ENCODE measurements at regions not wholly inside any gene's neighbourhood (a gene's known extent, or its start where the extent isn't known, plus 50 kb on each side); places are given as distances from the start of the nearest gene placed in this dataset.

- ChIA-PET RAD21 (ENCODE audit: low non-redundant PET in 1 of 2, low total read pairs in 2 of 2, uncharacterized antibody in 2 of 2, unreplicated experiment in 2 of 2) (no interaction called here), CTCF (no interaction called here), POLR2A (no interaction called here)
- no peak for DNase-seq (ENCODE audit: low read depth, low spot score)
- H2AFZ ChIP-seq (ENCODE audit: low read depth, low read length, poor library complexity, severe bottlenecking), result no peak overlapping the region
- no peaks in the 10 kb centered on the region for H3K9me3 ChIP-seq (ENCODE audit: control insufficient read depth in 1 of 2, insufficient read depth in 1 of 2, low read depth in 1 of 2, low read length in 2 of 2)
- no TSS peak for BruUV-seq (replicated peaks)
- H3K4me3 ChIP-seq (replicated peaks in 1 of 2; ENCODE audit: low read depth in 1 of 2, low read length in 2 of 2), result no peak overlapping the region
- H3K36me3 ChIP-seq (ENCODE audit: control insufficient read depth in 1 of 2, insufficient read depth in 2 of 2, low read length in 2 of 2), result no peaks in the 10 kb centered on the region
- no peaks in the 10 kb centered on the region for H3K79me2 ChIP-seq (ENCODE audit: insufficient read depth, low read length)
- H3K9ac ChIP-seq (ENCODE audit: low read length), result no peak overlapping the region
- TF ChIP-seq POLR2A (IDR thresholded peaks at IDR 0.05; ENCODE audit: borderline replicate concordance, extremely low read depth, insufficient read depth, insufficient read length), result no peak
- no peak for ATAC-seq
- no peaks in the 10 kb centered on the region for H4K20me1 ChIP-seq (ENCODE audit: insufficient read depth)
- H3K4me2 ChIP-seq (ENCODE audit: low read length), result no peak overlapping the region
- no peaks in the 10 kb centered on the region for H3K9me2 ChIP-seq (ENCODE audit: insufficient read depth)
- intact Hi-C loops (cut with micrococcal nuclease), result no loop called here
- H3K4me1 ChIP-seq (ENCODE audit: control insufficient read depth in 1 of 2, insufficient read depth in 2 of 2, low read length in 2 of 2), result peaks cover 0 to 8% of the 10 kb centered on the region in 2 experiments; a peak in 1 of 4 replicates
- H3K27ac ChIP-seq (ENCODE audit: low read depth, low read length), result no peak overlapping the region
- peaks cover 8% of the 10 kb centered on the region; the same call in 1 of the 2 replicates for H3K27me3 ChIP-seq (ENCODE audit: insufficient read depth, low read length)
These were observed 519.7 kb upstream of the TBX3 start for GRCh38 chr12:115203701-115204100.

GRCh38 chr12:115201966-115202365 is 518.0 kb upstream of the TBX3 start:
- DNase-seq (ENCODE audit: low read depth, low spot score), result no peak
- Histone ChIP-seq H3K9me2 (ENCODE audit: insufficient read depth) (no peaks in the 10 kb centered on the region), H2AFZ (ENCODE audit: low read depth, low read length, poor library complexity, severe bottlenecking) (no peak overlapping the region), H3K9me3 (ENCODE audit: control insufficient read depth in 1 of 2, insufficient read depth in 1 of 2, low read depth in 1 of 2, low read length in 2 of 2) (no peaks in the 10 kb centered on the region), H3K9ac (ENCODE audit: low read length) (no peak overlapping the region), H3K4me1 (ENCODE audit: control insufficient read depth in 1 of 2, insufficient read depth in 2 of 2, low read length in 2 of 2) (peaks cover 0 to 8% of the 10 kb centered on the region in 2 experiments; a peak in 1 of 4 replicates), H3K27me3 (ENCODE audit: insufficient read depth, low read length) (peaks cover 8% of the 10 kb centered on the region; the same call in 1 of the 2 replicates), H3K79me2 (ENCODE audit: insufficient read depth, low read length) (no peaks in the 10 kb centered on the region), H4K20me1 (ENCODE audit: insufficient read depth) (no peaks in the 10 kb centered on the region), H3K27ac (ENCODE audit: low read depth, low read length) (no peak overlapping the region), H3K36me3 (ENCODE audit: control insufficient read depth in 1 of 2, insufficient read depth in 2 of 2, low read length in 2 of 2) (no peaks in the 10 kb centered on the region), H3K4me3 (replicated peaks in 1 of 2; ENCODE audit: low read depth in 1 of 2, low read length in 2 of 2) (no peak overlapping the region), H3K4me2 (ENCODE audit: low read length) (no peak overlapping the region)
- intact Hi-C loops (cut with micrococcal nuclease), result no loop called here
- ChIA-PET RAD21 (ENCODE audit: low non-redundant PET in 1 of 2, low total read pairs in 2 of 2, uncharacterized antibody in 2 of 2, unreplicated experiment in 2 of 2) (interaction anchor here in 1 of 2 experiments (0.6 kb wide), 1 partner anchor 285 kb away, joined by 4 read pairs; no protein-coding TSS in a partner anchor), CTCF (no interaction called here), POLR2A (no interaction called here)
- no peak for ATAC-seq
- BruUV-seq (replicated peaks), result no TSS peak
- no peak for TF ChIP-seq RAD21 (IDR thresholded peaks at IDR 0.05; ENCODE audit: low read depth)
- TF ChIP-seq, protein P1, sequence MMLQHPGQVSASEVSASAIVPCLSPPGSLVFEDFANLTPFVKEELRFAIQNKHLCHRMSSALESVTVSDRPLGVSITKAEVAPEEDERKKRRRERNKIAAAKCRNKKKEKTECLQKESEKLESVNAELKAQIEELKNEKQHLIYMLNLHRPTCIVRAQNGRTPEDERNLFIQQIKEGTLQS (IDR thresholded peaks at IDR 0.05), result no peak
- TF ChIP-seq POLR2AphosphoS5 (IDR thresholded peaks at IDR 0.05; ENCODE audit: low read depth, low read length), result no peak
- no peak for TF ChIP-seq TCF7L2 (IDR thresholded peaks at IDR 0.05; ENCODE audit: borderline replicate concordance, extremely low read depth, insufficient read depth, insufficient read length)
- TF ChIP-seq EZH2 (IDR thresholded peaks at IDR 0.05), result no peak
- no peak for TF ChIP-seq CEBPB (IDR thresholded peaks at IDR 0.05; ENCODE audit: low read depth)
- TF ChIP-seq SRF (IDR thresholded peaks at IDR 0.05; ENCODE audit: low read depth), result no peak
- no peak for TF ChIP-seq YY1 (IDR thresholded peaks at IDR 0.05; ENCODE audit: extremely low read depth, insufficient replicate concordance, low read depth, low read length)
- TF ChIP-seq EZH2phosphoT487 (IDR thresholded peaks at IDR 0.05; ENCODE audit: borderline replicate concordance), result no peak
- TF ChIP-seq FOSL1 (IDR thresholded peaks at IDR 0.05; ENCODE audit: low read depth), result no peak
- TF ChIP-seq EGR1 (IDR thresholded peaks at IDR 0.05; ENCODE audit: low read depth), result no peak
- TF ChIP-seq, protein P2, sequence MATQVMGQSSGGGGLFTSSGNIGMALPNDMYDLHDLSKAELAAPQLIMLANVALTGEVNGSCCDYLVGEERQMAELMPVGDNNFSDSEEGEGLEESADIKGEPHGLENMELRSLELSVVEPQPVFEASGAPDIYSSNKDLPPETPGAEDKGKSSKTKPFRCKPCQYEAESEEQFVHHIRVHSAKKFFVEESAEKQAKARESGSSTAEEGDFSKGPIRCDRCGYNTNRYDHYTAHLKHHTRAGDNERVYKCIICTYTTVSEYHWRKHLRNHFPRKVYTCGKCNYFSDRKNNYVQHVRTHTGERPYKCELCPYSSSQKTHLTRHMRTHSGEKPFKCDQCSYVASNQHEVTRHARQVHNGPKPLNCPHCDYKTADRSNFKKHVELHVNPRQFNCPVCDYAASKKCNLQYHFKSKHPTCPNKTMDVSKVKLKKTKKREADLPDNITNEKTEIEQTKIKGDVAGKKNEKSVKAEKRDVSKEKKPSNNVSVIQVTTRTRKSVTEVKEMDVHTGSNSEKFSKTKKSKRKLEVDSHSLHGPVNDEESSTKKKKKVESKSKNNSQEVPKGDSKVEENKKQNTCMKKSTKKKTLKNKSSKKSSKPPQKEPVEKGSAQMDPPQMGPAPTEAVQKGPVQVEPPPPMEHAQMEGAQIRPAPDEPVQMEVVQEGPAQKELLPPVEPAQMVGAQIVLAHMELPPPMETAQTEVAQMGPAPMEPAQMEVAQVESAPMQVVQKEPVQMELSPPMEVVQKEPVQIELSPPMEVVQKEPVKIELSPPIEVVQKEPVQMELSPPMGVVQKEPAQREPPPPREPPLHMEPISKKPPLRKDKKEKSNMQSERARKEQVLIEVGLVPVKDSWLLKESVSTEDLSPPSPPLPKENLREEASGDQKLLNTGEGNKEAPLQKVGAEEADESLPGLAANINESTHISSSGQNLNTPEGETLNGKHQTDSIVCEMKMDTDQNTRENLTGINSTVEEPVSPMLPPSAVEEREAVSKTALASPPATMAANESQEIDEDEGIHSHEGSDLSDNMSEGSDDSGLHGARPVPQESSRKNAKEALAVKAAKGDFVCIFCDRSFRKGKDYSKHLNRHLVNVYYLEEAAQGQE (IDR thresholded peaks at IDR 0.05; ENCODE audit: low read depth), result no peak
- TF ChIP-seq ZFX (IDR thresholded peaks at IDR 0.05), result no peak
- no peak for TF ChIP-seq ZNF274 (IDR thresholded peaks at IDR 0.05; ENCODE audit: low read depth, low read length)
- TF ChIP-seq SIN3A (IDR thresholded peaks at IDR 0.05; ENCODE audit: low read depth), result no peak
- TF ChIP-seq, protein P3, sequence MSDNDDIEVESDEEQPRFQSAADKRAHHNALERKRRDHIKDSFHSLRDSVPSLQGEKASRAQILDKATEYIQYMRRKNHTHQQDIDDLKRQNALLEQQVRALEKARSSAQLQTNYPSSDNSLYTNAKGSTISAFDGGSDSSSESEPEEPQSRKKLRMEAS (IDR thresholded peaks at IDR 0.05), result no peak
- no peak for TF ChIP-seq POLR2A (IDR thresholded peaks at IDR 0.05; ENCODE audit: borderline replicate concordance, extremely low read depth, insufficient read depth, insufficient read length)

All from HCT116 (cell line).